BLaER1 (cell line): ENCODE measurements at regions not wholly inside any gene's neighbourhood (a gene's known extent, or its start where the extent isn't known, plus 50 kb on each side); places are given as distances from the start of the nearest gene placed in this dataset.

Source experiments
- H3K27ac ChIP-seq: shearing (Covaris generic); formaldehyde crosslinking; 2 replicates; pipeline ENCODE4 v1.8.1; 2022
- H3K27me3 ChIP-seq: shearing (Covaris generic); formaldehyde crosslinking; 2 replicates; pipeline ENCODE4 v1.8.1; 2022
- H3K36me3 ChIP-seq: shearing (Covaris generic); formaldehyde crosslinking; 2 replicates; pipeline ENCODE4 v1.8.1; 2022
- H3K4me1 ChIP-seq: shearing (Covaris generic); formaldehyde crosslinking; 2 replicates; pipeline ENCODE4 v1.8.1; 2022
- H3K4me2 ChIP-seq: shearing (Covaris generic); formaldehyde crosslinking; 2 replicates; pipeline ENCODE4 v1.8.1; 2022
- H3K4me3 ChIP-seq: shearing (Covaris generic); formaldehyde crosslinking; 2 replicates; pipeline ENCODE4 v1.8.1; 2022
- H3K9ac ChIP-seq: shearing (Covaris generic); formaldehyde crosslinking; 2 replicates; pipeline ENCODE4 v1.8.1; 2022
- H3K9me3 ChIP-seq: shearing (Covaris generic); formaldehyde crosslinking; 2 replicates; pipeline ENCODE4 v1.8.1; 2022
- H4K20me1 ChIP-seq: shearing (Covaris generic); formaldehyde crosslinking; 2 replicates; pipeline ENCODE4 v1.8.1; 2022
- Cebpa-rat ChIP-seq: shearing (Covaris generic); IDR thresholded peaks from 2 replicates; pipeline ENCODE4 v1.8.1; 2022

GRCh38 chr1:37246631-37247030 is 212.3 kb upstream of the GRIK3 start:
- Histone ChIP-seq H4K20me1 (no peaks in the 10 kb centered on the region), H3K4me3 (no peak overlapping the region), H3K27me3 (no peaks in the 10 kb centered on the region), H3K9me3 (no peaks in the 10 kb centered on the region), H3K4me1 (no peaks in the 10 kb centered on the region), H3K9ac (no peak overlapping the region), H3K36me3 (no peaks in the 10 kb centered on the region), H3K4me2 (no peak overlapping the region), H3K27ac (no peak overlapping the region)
- TF ChIP-seq Cebpa-rat = no peak

DNA sequence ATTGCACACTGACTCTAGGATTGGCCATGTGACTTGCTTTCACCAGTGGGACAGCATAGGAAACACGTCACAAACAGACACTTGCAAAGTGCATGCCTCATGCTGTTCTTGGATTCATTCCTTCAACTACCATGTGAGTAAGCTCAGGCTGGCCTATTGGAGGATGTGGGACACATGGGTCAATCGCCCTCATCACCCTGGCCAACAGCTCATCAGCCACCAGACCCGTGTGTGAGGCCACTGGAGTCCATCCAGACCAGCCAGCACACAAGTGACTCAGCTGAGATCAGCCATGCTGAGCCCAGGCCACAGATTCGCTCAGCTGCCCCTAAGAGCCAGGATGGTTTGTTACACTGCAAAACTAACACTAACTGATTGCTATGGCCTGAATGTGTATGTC is 216.1 kb upstream of the GRIK3 start:
- no peak for TF ChIP-seq Cebpa-rat
- Histone ChIP-seq H3K27ac (no peak overlapping the region), H3K27me3 (no peaks in the 10 kb centered on the region), H3K36me3 (no peaks in the 10 kb centered on the region), H3K9ac (no peak overlapping the region), H3K4me1 (no peaks in the 10 kb centered on the region), H3K9me3 (no peaks in the 10 kb centered on the region), H3K4me2 (no peak overlapping the region), H3K4me3 (no peak overlapping the region), H4K20me1 (0 out of 2 replicates have a peak, but pooled peaks cover 4% of the 10 kb centered on the region)

- no peak overlapping the region for H3K27ac ChIP-seq
- no peak for TF ChIP-seq Cebpa-rat
- peaks cover 4% of the 10 kb centered on the region; the same call in 1 of the 2 replicates for H4K20me1 ChIP-seq
- H3K9me3 ChIP-seq = no peaks in the 10 kb centered on the region
- no peak overlapping the region for H3K4me3 ChIP-seq
- H3K9ac ChIP-seq = no peak overlapping the region
- H3K27me3 ChIP-seq = 0 out of 2 replicates have a peak, but pooled peaks cover 4% of the 10 kb centered on the region
- H3K4me1 ChIP-seq = no peaks in the 10 kb centered on the region
- no peaks in the 10 kb centered on the region for H3K36me3 ChIP-seq
- no peak overlapping the region for H3K4me2 ChIP-seq
Observed at GRCh38 chr1:37255136-37255795, 219.1 kb upstream of the ZC3H12A start.

DNA sequence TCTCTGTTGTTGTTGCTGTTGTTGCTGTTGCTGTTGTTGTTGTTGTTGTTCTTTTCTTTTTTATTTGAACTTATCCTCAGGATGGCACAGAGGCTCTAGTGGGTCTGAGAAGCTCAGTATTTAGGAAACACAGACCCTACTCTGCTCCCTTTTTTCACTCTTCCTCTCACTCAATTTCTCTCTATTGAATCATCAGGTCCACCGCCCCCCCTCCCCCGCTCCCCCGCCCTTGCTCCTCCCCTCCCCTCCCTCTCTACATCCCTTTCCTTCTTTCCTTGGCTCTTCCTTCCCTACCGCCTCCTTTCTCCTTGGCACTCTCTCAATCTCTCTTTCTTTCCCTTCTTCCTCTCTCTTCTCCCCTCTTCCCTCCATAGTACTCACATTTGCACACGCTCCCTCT is 218.5 kb upstream of the ZC3H12A start:
- Histone ChIP-seq H3K9ac (no peak overlapping the region), H3K4me3 (no peak overlapping the region), H3K4me2 (no peak overlapping the region), H3K9me3 (no peaks in the 10 kb centered on the region), H4K20me1 (peaks cover 4% of the 10 kb centered on the region; the same call in 1 of the 2 replicates), H3K27me3 (0 out of 2 replicates have a peak, but pooled peaks cover 4% of the 10 kb centered on the region), H3K27ac (no peak overlapping the region), H3K36me3 (no peaks in the 10 kb centered on the region), H3K4me1 (no peaks in the 10 kb centered on the region)
- no peak for TF ChIP-seq Cebpa-rat

- no peak for TF ChIP-seq Cebpa-rat
- no peak overlapping the region for H3K9ac ChIP-seq
- H3K27ac ChIP-seq = no peak overlapping the region
- H3K4me3 ChIP-seq = no peak overlapping the region
- no peaks in the 10 kb centered on the region for H3K9me3 ChIP-seq
- peaks cover 4% of the 10 kb centered on the region; the same call in 1 of the 2 replicates for H4K20me1 ChIP-seq
- no peaks in the 10 kb centered on the region for H3K4me1 ChIP-seq
- no peak overlapping the region for H3K4me2 ChIP-seq
- H3K36me3 ChIP-seq = no peaks in the 10 kb centered on the region
- H3K27me3 ChIP-seq = 0 out of 2 replicates have a peak, but pooled peaks cover 4% of the 10 kb centered on the region
Observed at GRCh38 chr1:37257646-37258045, 216.7 kb upstream of the ZC3H12A start.

GRCh38 chr1:37258068-37258467 is 216.3 kb upstream of the ZC3H12A start:
- H3K9ac ChIP-seq = no peak overlapping the region
- no peaks in the 10 kb centered on the region for H3K36me3 ChIP-seq
- H3K9me3 ChIP-seq = no peaks in the 10 kb centered on the region
- peaks cover 4% of the 10 kb centered on the region; the same call in 1 of the 2 replicates for H4K20me1 ChIP-seq
- 0 out of 2 replicates have a peak, but pooled peaks cover 4% of the 10 kb centered on the region for H3K27me3 ChIP-seq
- no peak overlapping the region for H3K4me3 ChIP-seq
- no peak overlapping the region for H3K27ac ChIP-seq
- no peak overlapping the region for H3K4me2 ChIP-seq
- TF ChIP-seq Cebpa-rat = no peak
- no peaks in the 10 kb centered on the region for H3K4me1 ChIP-seq

- no peaks in the 10 kb centered on the region for H3K4me1 ChIP-seq
- no peaks in the 10 kb centered on the region for H3K9me3 ChIP-seq
- no peak for TF ChIP-seq Cebpa-rat
- no peak overlapping the region for H3K9ac ChIP-seq
- no peaks in the 10 kb centered on the region for H3K36me3 ChIP-seq
- no peak overlapping the region for H3K4me3 ChIP-seq
- H4K20me1 ChIP-seq = peaks cover 4% of the 10 kb centered on the region; the same call in 1 of the 2 replicates
- 0 out of 2 replicates have a peak, but pooled peaks cover 4% of the 10 kb centered on the region for H3K27me3 ChIP-seq
- H3K27ac ChIP-seq = no peak overlapping the region
- no peak overlapping the region for H3K4me2 ChIP-seq
Observed at GRCh38 chr1:37259019-37259418, 215.4 kb upstream of the ZC3H12A start.

GRCh38 chr1:37261129-37261528 is 213.3 kb upstream of the ZC3H12A start:
- no peak for TF ChIP-seq Cebpa-rat
- no peak overlapping the region for H3K4me2 ChIP-seq
- H3K9ac ChIP-seq = no peak overlapping the region
- no peaks in the 10 kb centered on the region for H3K9me3 ChIP-seq
- no peak overlapping the region for H3K27ac ChIP-seq
- H3K36me3 ChIP-seq = no peaks in the 10 kb centered on the region
- no peak overlapping the region for H3K4me3 ChIP-seq
- H4K20me1 ChIP-seq = no peaks in the 10 kb centered on the region; the same call in 1 of the 2 replicates
- 0 out of 2 replicates have a peak, but pooled peaks cover 4% of the 10 kb centered on the region for H3K27me3 ChIP-seq
- H3K4me1 ChIP-seq = no peaks in the 10 kb centered on the region

DNA sequence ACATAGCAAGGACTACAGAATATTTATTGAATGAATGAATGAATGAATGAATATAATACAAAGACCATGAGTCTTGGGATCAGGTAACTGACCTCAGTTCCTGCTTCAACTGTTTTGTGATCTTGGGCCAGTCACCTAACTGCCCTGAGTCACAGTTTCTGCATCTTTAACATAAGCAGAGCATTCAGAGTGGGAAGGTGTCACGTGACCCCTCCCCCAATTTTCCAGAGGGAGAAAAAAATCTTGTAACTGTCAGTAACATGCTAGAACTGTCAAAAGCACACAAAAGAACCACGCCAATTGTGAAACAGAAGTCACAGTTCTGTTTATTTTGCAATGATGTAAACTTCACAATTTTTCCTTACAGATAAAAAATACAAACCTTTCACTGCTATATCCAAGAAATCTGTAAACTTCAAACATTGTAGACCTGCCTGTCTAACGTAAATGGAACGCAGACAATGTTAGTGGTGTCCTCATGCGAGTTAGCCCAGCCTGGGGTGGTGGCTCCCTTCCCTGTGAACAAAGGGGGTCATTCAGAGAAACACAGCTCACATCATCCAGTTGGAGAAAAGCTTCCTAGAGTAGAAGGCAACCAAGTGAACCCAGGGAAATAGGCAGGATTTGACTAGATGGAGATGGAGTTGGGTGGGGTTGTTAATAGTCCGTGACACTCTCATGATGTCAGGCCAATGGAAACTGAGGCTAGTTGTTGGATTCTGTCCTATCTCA is 211.8 kb upstream of the ZC3H12A start:
- H3K36me3 ChIP-seq = no peaks in the 10 kb centered on the region
- H3K9ac ChIP-seq = no peak overlapping the region
- H3K4me3 ChIP-seq = no peak overlapping the region
- no peaks in the 10 kb centered on the region for H3K9me3 ChIP-seq
- TF ChIP-seq Cebpa-rat = no peak
- no peak overlapping the region for H3K4me2 ChIP-seq
- H3K27me3 ChIP-seq = 0 out of 2 replicates have a peak, but pooled peaks cover 1% of the 10 kb centered on the region
- H3K27ac ChIP-seq = no peak overlapping the region
- no peaks in the 10 kb centered on the region; the same call in 1 of the 2 replicates for H4K20me1 ChIP-seq
- H3K4me1 ChIP-seq = no peaks in the 10 kb centered on the region

- H3K4me2 ChIP-seq = no peak overlapping the region
- H3K27me3 ChIP-seq = no peaks in the 10 kb centered on the region
- no peaks in the 10 kb centered on the region for H3K9me3 ChIP-seq
- H3K4me3 ChIP-seq = no peak overlapping the region
- no peak overlapping the region for H3K9ac ChIP-seq
- no peaks in the 10 kb centered on the region for H3K4me1 ChIP-seq
- H3K27ac ChIP-seq = no peak overlapping the region
- no peak for TF ChIP-seq Cebpa-rat
- no peaks in the 10 kb centered on the region for H4K20me1 ChIP-seq
- H3K36me3 ChIP-seq = no peaks in the 10 kb centered on the region
Observed at GRCh38 chr1:37265156-37265555, 209.2 kb upstream of the ZC3H12A start.
